ENCODE measurements at regions not wholly inside any gene's neighbourhood (a gene's known extent, or its start where the extent isn't known, plus 50 kb on each side); places are given as distances from the start of the nearest gene placed in this dataset.

DNA sequence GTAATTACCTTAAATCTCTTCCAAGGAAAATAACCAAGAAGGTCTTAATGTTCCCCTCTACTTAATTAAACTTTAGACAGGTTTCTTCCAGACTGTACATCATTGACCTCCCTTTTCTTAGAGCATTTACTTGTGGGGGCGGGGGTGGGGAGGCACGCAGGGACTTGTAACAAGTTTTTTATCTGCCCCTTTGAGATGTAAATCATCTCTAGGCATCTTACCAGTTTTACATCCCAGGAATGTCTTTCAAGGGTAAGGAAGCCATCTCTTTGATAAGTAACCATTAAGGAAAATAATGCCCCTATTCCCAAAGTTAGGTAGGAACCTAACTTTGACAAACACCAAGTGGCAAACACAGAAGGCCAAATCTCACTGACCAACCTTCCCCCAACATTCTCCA is 528.6 kb downstream of the SUCLA2 start:
- 45 to 62% (median 51%) methylated on average over 2 of the region's 2 CpGs for WGBS, 4 donors
- TF ChIP-seq POLR2A (IDR thresholded peaks at IDR 0.05) (no peak), CTCF (IDR thresholded peaks at IDR 0.05) (no peak)

GRCh38 chr13:47463726-47464125 is 537.3 kb downstream of the SUCLA2 start:
- TF ChIP-seq POLR2A (IDR thresholded peaks at IDR 0.05) (no peak), CTCF (IDR thresholded peaks at IDR 0.05) (no peak)
- H3K36me3 ChIP-seq = no peaks in the 10 kb centered on the region
- 29 to 89% (median 71%) methylated on average over 1 to 6 of the region's 6 CpGs for WGBS, 4 donors
- ATAC-seq = no peak
- no peak for DNase-seq
- intact Hi-C loops (cut with DNase I) = no loop called here
- H3K4me3 ChIP-seq = no peak overlapping the region
- H3K9me3 ChIP-seq = peaks cover 0 to 25% (median 2%) of the 10 kb centered on the region in 12 donors
- H3K27me3 ChIP-seq = no peaks in the 10 kb centered on the region
- H3K4me1 ChIP-seq = no peaks in the 10 kb centered on the region
- no peak overlapping the region for H3K27ac ChIP-seq

More for the DNA sequence above, 528.6 kb downstream of the SUCLA2 start:
- Histone ChIP-seq H3K4me1 (no peaks in the 10 kb centered on the region), H3K4me3 (no peak overlapping the region), H3K27me3 (no peaks in the 10 kb centered on the region), H3K36me3 (no peaks in the 10 kb centered on the region), H3K27ac (no peak overlapping the region), H3K9me3 (peaks cover 0 to 13% (median 0%) of the 10 kb centered on the region in 12 donors)
- ATAC-seq (no peak), DNase-seq (no peak)
- intact Hi-C loops (cut with DNase I) = no loop called here

- Histone ChIP-seq H3K4me3 (no peak overlapping the region), H3K36me3 (no peaks in the 10 kb centered on the region), H3K27me3 (no peaks in the 10 kb centered on the region), H3K4me1 (no peaks in the 10 kb centered on the region), H3K27ac (no peak overlapping the region), H3K9me3 (peaks cover 0 to 18% (median 0%) of the 10 kb centered on the region in 12 donors)
- TF ChIP-seq POLR2A (IDR thresholded peaks at IDR 0.05) = no peak
- no peak for DNase-seq
- no peak for ATAC-seq
- intact Hi-C loops (cut with DNase I) = no loop called here
- WGBS, 4 donors = 85 to 91% (median 88%) methylated on average over 2 of the region's 2 CpGs
These were observed 538.1 kb downstream of the SUCLA2 start for GRCh38 chr13:47463002-47463401.

GRCh38 chr13:47461816-47462215 is 539.3 kb downstream of the SUCLA2 start:
- peaks cover 0 to 7% (median 0%) of the 10 kb centered on the region in 12 donors for H3K9me3 ChIP-seq
- H3K36me3 ChIP-seq = no peaks in the 10 kb centered on the region
- H3K4me1 ChIP-seq = no peaks in the 10 kb centered on the region
- H3K27ac ChIP-seq = no peak overlapping the region
- WGBS, 4 donors = 34 to 69% (median 60%) methylated on average over 1 of the region's 1 CpG
- no peak overlapping the region for H3K4me3 ChIP-seq
- no peak for ATAC-seq
- DNase-seq = no peak
- TF ChIP-seq CTCF (IDR thresholded peaks at IDR 0.05) = no peak
- TF ChIP-seq POLR2A (IDR thresholded peaks at IDR 0.05) = no peak
- no peaks in the 10 kb centered on the region for H3K27me3 ChIP-seq
- intact Hi-C loops (cut with DNase I) = no loop called here

DNA sequence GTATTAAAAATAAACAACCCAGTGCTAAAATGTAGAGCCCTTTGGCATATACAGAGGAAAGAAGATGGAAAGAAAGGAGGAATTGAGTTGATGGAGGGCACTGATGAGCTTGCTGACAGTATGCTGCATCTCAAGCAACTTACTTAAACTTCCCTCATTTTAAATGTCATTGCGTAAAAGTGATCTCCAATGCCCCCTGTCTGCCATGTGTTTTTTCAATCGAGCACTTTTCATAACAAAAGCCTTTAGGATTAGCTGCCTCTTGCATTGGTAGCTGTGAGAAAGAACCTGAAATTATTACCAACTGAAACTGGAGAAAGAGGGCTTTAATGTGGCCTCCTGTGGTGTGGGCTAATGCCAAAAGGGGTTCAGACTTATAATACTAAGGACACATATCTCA is 541.6 kb downstream of the SUCLA2 start:
- no peaks in the 10 kb centered on the region for H3K4me1 ChIP-seq
- H3K36me3 ChIP-seq = no peaks in the 10 kb centered on the region
- peaks cover 0 to under 1% (median 0%) of the 10 kb centered on the region in 12 donors for H3K9me3 ChIP-seq
- H3K4me3 ChIP-seq = no peak overlapping the region
- H3K27ac ChIP-seq = no peak overlapping the region
- intact Hi-C loops (cut with DNase I) = no loop called here
- ATAC-seq (no peak), DNase-seq (no peak)
- TF ChIP-seq POLR2A (IDR thresholded peaks at IDR 0.05) (no peak), CTCF (IDR thresholded peaks at IDR 0.05) (peak in 3 of 12 donors; percentile 13 to 22 (median 20))
- 25 to 39% (median 30%) methylated on average over 2 of the region's 2 CpGs for WGBS, 4 donors
- no peaks in the 10 kb centered on the region for H3K27me3 ChIP-seq

Measured in heart left ventricle (tissue), 16 donors.